GM21526 (cell line): ENCODE measurements at regions not wholly inside any gene's neighbourhood (a gene's known extent, or its start where the extent isn't known, plus 50 kb on each side); places are given as distances from the start of the nearest gene placed in this dataset.

Source experiments
- ATAC-seq: cut with Tn5 transposase; IDR thresholded peaks from one replicate; pipeline ENCODE4 v1.9.1; 2021; ENCODE audit warnings: moderate library complexity; ENCODE audit not compliant: unreplicated experiment, low FRiP score

- ATAC-seq = no peak
Observed at GRCh38 chr6:82017288-82017687, 230.3 kb downstream of the IBTK start.

DNA sequence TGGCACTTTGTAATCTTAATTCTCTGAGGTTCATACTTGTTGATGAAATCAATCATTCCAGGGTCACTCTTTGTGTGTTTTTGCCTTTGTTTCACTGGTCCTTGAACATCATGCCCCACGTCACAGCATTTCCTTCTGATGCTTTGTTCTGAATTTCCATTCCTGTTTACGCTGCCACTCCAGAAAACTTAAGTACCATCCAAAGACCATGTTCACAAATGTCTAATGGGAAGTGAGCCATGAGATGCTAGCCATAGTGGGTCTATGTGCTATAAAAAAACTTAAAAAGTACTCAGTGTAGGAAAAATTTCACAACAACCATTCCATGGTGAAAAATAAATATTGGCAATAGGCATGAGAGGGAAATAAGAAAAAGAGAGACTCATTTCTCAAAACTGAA, 232.0 kb downstream of the IBTK start:
- no peak for ATAC-seq

DNA sequence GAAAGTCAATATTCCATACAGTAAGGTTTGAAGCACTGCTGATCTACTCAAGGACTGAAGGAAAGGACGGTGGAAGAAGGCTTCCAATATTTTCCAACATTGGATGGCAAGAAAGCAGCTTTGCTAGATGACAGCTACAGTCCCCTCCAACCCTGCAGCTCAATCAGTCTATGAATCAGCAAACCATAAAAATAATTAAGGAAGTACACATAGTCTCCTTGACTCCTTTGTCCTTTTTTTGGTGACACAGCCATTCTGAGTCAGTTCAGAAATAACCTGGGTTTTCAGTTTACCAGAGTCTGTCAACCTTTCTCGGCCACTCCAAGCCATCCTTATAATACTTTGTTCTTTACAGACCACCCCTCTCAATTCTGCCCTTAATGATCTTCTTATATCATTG, 232.5 kb downstream of the IBTK start:
- no peak for ATAC-seq

DNA sequence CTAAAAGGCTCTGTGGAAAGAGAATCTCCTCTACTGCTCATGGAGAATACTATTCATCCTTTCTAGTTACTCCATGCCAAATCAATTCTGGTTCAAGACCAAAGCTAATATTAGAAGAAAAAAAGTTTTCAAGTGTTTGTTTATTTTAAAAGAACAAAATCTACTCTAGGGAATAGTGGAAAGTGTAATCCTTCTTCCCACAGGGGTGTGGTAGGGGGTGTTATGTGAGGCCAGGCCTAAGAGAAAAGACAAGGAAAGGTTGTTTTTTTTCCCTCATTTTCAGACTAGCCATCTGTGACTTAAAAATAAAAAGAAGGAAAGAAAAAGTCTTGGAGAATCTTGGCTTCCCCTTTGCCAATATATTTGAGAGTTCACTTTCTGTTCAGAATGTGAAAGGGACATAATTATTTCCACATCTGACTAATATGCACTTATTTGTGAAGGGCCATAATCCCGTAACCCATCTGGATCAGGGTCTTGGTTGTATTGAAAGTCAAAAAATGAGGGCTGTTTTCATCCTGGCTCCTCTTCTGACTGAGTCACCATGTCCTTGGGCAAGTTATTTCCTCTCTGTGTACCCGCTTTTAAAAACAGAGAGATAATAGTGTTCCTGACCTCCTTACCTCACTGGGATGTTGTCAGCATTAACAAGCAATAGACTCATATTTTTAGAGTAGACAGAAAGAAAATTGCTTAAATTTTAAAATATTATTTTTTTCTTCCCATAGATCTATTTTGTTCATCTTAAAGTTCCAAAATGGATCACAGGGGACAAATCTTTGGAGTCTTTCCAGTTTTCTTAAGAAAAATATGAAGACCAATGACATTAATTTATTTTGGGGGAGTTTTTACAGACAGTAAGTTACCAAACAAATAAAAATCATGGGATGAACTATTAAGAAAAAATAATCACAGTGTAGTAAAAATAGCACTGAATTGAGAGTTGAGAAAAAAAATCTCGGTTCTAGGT, 233.7 kb downstream of the IBTK start:
- no peak for ATAC-seq

DNA sequence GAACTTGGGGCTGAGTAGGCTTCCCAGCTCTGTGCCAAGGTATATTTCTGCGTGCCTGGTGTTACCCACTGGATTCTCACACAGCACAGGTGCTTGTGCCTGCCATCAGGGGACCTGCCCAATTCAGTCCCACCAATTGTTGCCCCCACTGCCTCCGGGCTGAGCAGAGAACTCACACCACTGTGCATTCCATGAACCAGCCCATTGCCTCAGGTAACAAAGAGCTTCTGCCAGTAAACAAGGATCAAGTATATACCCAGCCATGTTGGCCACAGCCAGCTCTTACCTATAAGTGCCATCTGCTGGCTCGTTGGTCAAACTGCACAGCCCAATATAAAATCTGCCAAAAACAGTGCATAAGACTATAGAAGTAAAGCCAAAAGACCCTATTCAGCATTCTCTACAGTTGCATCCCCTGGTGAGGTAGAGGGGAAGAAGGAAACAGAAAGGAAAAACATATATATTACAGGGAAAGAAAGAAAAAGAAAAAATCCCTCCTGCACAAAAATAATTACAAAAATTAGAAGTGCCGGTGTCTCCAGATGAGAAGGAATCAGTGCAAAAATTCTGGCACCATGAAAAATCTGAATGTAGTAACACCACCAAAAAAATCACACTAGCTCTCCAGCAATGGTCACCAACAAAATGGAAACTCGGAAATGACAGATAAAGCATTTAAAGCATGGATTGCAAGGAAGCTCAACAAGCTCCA, 241.4 kb downstream of the IBTK start:
- peak; percentile 86 for ATAC-seq

- no peak for ATAC-seq
Observed at GRCh38 chr6:82000551-82000950, 247.0 kb downstream of the IBTK start.

- ATAC-seq = no peak
Observed at GRCh38 chr6:81999826-82000225, 247.3 kb upstream of the TENT5A start.

- no peak for ATAC-seq
Observed at GRCh38 chr6:81999270-81999669, 246.8 kb upstream of the TENT5A start.

- ATAC-seq = no peak
Observed at GRCh38 chr6:81998432-81998831, 246.0 kb upstream of the TENT5A start.

GRCh38 chr6:81997090-81997926, 244.8 kb upstream of the TENT5A start:
- ATAC-seq = peak; percentile 60

DNA sequence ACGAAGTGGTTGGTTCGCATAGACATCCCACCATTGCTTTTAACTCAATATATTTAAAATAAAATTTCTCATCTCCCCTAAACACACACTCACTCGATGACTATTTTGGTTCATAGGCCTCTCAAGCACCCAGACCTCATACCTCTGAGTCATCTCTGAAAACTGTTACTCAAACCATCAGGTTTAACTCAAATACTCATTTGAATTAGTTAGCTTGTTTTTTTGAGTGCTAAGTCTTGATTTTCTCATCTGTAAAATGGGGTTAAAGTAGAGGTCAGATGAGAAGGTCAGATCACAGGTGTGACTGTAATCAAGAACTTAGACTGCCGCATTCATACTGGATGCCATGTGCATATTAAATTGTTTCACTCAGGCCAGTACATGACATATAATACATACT, 243.9 kb upstream of the TENT5A start:
- peak; percentile 78 for ATAC-seq

DNA sequence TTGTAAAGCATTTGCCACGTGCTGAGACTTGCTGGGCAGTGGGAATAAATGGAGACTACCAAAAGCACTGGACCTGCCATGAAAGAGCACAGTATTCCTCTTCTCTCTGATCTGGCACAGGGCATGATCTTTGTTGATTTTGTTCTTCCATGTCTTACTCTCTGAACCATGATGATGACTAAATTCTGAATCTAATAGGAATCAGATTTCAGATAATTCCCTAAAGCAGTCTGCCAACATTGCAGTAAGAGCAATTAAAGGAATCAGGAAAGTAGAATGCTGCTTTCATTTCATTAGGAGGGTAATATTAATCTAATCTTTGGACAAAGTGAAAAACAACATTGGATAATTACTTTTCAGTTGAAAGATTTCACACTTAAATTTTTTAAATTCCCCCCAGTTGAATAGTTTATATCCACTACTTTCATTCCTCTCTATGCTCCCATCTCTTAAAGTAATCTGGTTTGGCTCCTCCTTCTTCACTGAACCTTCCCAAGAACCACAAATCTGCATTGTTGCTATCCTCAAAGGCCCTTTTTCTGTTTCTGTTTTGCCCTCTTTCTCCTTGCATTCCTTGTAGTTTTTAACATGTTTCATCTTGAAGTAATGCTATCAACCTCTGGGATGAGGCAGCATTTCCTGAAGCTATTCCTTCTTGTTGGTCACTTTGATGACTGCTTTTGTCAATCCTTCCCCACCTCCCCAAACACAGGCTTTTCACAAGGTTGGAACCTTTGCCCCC, 243.2 kb upstream of the TENT5A start:
- no peak for ATAC-seq

GRCh38 chr6:81988871-81989270, 236.4 kb upstream of the TENT5A start:
- ATAC-seq = no peak

- ATAC-seq = no peak
Observed at GRCh38 chr6:81988446-81988845, 236.0 kb upstream of the TENT5A start.

DNA sequence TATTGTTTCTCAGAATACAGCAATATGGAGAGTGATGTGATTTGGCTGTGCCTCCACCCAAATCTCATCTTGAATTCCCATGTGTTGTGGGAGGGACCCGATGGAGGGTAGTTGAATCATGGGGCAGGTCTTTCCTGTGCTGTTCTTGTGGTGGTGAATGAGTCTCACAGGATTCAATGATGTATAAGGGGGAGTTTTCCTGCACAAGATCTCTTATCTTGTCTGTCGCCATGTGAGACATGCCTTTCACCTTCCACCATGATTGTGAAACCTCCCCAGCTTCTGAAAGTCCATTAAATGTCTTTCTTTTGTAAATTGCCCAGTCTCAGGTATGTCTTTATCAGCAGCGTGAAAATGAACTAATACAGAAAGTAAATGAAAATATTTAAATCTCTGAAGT, 234.8 kb upstream of the TENT5A start:
- no peak for ATAC-seq

DNA sequence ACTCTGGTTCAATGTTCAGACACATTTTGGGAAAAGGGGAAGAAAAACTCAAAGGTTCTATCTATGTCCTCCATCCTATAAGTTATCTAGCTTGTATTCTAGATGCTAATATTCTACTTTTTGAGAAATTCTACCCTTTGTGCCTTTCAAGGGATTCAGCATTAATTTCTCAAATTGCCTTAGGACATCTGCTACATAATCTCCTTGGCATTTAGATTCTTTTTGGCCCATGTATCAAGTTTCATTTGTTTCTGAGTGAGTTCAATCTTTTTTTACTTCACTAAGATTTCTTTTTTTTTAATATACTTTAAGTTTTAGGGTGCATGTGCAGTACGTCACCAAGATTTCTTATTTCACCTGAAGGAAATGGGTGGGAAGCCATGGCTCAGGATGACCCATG, 232.7 kb upstream of the TENT5A start:
- no peak for ATAC-seq

DNA sequence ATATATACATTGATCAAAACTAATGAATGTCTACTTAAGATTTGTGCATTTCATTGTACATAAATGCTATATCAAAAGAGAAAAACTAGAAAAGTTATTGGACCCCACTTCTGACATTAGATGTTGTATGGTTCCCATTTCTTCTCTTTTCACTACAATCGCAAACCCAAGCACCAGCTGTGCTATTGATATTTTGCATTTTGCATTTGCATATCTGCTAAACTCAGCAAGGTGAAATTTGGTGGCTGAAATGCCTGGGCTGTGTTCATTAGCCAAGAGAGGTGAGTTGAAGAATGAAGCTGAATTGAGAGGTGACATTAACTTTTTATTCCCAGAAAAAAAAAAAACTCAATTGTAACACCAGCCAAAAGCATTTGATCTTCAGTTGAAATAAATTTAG, 232.1 kb upstream of the TENT5A start:
- peak; percentile 61 for ATAC-seq

GRCh38 chr6:81981812-81982211, 229.3 kb upstream of the TENT5A start:
- no peak for ATAC-seq

DNA sequence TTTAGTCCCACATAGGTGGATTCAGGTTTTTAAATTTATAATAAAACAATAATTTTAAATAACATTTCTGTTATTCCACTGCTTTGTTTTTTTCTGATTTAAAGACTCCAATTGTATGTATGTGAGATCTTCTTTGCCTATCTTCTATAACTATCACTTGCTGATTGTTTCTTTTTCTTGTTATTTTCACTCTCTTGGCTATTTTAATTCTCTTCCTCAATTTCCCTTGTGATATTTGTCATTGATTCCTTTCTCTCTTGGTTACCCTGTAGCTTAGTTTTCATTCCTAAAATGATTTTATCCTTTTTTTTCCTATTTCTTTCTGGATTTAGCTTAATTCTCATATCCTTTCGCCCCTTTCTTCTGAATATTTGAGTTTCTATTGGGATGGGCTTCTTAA, 227.3 kb upstream of the TENT5A start:
- no peak for ATAC-seq

- ATAC-seq = no peak
Observed at GRCh38 chr6:81979329-81979728, 226.8 kb upstream of the TENT5A start.
